Lower leg skin (tissue), 4 donors: ENCODE measurements at regions not wholly inside any gene's neighbourhood (a gene's known extent, or its start where the extent isn't known, plus 50 kb on each side); places are given as distances from the start of the nearest gene placed in this dataset.

Experiments
- DNase-seq, 2 donors: peaks; one replicate each; pipeline ENCODE4 v3.0.0-alpha.2; 2019; ENCODE audit warnings: low spot score in 2 of 2
- H3K4me3 ChIP-seq: fragments of 200-600 bp; sonication (generic); 2 replicates; pipeline ENCODE4 v1.5.1; 2017; ENCODE audit warnings: mild to moderate bottlenecking, low read depth; ENCODE audit not compliant: poor library complexity, severe bottlenecking
- POLR2A ChIP-seq, 2 donors: fragments of 450-650 bp; IDR thresholded peaks; one replicate each; pipeline ENCODE4 v1.6.1; 2016 to 2017; ENCODE audit warnings: antibody characterized with exemption in 2 of 2, mild to moderate bottlenecking in 1 of 2, moderate library complexity in 1 of 2
- WGBS, 2 donors: methylation state at CpG; one replicate each; pipeline ENCODE4 v1.1.5; 2018; 5-methylcytosine and 5-hydroxymethylcytosine counted together
- intact Hi-C: fragments of 100-400 bp; cut with DNase I; formaldehyde crosslinking; loops from one replicate; pipeline ENCODE4 v1.15.0; 2023; ENCODE audit warnings: low total_unique reads
- TF ChIP-seq, protein P1 (sequence below), 3 donors: fragments of 450-650 bp; IDR thresholded peaks; one replicate each; pipeline ENCODE4 v1.5.1; 2016; ENCODE audit warnings: antibody characterized with exemption in 3 of 3, mild to moderate bottlenecking in 3 of 3, moderate library complexity in 2 of 3

DNA sequence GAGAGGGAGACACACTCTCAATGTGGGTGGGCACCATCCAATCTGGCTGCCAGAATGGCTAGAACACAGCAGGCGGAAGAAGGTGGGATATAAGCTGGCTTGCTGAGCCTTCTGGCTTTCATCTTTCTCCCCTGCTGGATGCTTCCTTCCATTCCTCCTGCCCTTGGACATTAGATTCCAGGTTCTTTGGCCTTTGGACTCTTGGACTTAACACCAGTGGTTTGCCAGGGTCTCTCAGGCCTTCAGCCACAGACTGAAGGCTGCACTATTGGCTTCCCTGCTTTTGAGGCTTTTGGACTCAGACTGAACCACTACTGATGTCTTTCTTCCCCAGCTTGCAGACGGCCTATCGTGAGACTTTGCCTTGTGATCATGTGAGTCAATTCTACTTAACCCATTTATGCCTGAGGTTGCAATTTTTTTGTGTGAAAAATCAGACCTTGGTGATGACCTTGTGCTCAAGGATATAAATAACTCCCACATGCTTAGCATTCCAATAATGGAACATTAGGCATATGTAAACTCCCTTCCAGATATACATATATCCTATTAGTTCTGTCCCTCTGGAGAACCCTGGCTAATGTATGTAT lies 56.7 kb upstream of the CD55 start:
- no peak for TF ChIP-seq POLR2A (IDR thresholded peaks at IDR 0.05)
- TF ChIP-seq, protein P1, sequence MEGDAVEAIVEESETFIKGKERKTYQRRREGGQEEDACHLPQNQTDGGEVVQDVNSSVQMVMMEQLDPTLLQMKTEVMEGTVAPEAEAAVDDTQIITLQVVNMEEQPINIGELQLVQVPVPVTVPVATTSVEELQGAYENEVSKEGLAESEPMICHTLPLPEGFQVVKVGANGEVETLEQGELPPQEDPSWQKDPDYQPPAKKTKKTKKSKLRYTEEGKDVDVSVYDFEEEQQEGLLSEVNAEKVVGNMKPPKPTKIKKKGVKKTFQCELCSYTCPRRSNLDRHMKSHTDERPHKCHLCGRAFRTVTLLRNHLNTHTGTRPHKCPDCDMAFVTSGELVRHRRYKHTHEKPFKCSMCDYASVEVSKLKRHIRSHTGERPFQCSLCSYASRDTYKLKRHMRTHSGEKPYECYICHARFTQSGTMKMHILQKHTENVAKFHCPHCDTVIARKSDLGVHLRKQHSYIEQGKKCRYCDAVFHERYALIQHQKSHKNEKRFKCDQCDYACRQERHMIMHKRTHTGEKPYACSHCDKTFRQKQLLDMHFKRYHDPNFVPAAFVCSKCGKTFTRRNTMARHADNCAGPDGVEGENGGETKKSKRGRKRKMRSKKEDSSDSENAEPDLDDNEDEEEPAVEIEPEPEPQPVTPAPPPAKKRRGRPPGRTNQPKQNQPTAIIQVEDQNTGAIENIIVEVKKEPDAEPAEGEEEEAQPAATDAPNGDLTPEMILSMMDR (IDR thresholded peaks at IDR 0.05) = no peak
- no peak for DNase-seq
- 65 to 70% methylated on average over 3 of the region's 3 CpGs for WGBS, 2 donors
- no peak overlapping the region for H3K4me3 ChIP-seq
- intact Hi-C loops = no loop called here

GRCh38 chr1:207268337-207268736 lies 53.1 kb upstream of the CD55 start:
- DNase-seq = no peak
- H3K4me3 ChIP-seq = no peak overlapping the region
- 48 to 70% methylated on average over 1 of the region's 1 CpG for WGBS, 2 donors
- intact Hi-C loops = no loop called here
- TF ChIP-seq, protein P1 (IDR thresholded peaks at IDR 0.05) = no peak
- no peak for TF ChIP-seq POLR2A (IDR thresholded peaks at IDR 0.05)

DNA sequence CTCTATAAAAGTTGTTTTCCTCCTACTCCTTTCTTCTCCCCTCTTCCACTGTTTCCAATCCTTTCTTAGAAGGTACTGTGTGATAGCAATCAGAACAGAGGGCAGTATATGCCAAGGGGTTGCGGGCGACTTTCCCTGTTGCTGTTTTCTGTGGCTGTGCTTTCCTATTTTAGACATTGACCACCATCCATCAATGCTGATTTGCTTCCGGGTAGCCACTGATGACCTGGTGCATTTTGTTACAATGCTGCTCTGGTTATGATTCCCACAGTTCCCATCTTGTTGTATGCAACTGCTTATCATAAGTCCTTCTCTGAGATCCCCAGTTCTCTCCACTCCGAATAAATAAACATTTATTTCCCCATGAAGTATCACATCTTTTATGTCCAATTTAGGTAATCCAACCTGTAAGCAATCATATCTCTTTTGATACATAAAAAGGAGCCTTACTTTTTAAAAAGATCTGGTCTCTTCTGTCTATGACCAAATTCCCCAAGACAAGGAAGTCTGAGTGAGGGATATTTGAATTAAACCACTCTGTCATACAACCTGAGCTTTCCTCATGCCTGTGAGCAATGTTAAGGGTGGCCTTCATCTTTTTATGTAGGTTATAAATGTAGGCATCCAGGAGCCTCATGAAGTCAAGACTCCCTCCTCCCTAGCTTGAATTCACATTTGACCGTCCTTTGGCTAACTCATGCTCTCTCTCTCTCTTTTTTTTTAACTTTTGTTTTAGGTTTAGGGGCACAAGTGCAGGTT lies 52.5 kb upstream of the CD55 start:
- WGBS, 2 donors = 88 to 91% methylated on average over 5 of the region's 5 CpGs
- H3K4me3 ChIP-seq = no peak overlapping the region
- DNase-seq = no peak
- TF ChIP-seq POLR2A (IDR thresholded peaks at IDR 0.05) = no peak
- TF ChIP-seq, protein P1 (IDR thresholded peaks at IDR 0.05) = no peak
- intact Hi-C loops = no loop called here
